Left ventricle myocardium inferior (tissue), 1 donor: ENCODE measurements at regions not wholly inside any gene's neighbourhood (a gene's known extent, or its start where the extent isn't known, plus 50 kb on each side); places are given as distances from the start of the nearest gene placed in this dataset.

Experiments used
- DNase-seq: peaks from one replicate; pipeline ENCODE4 v3.0.0-alpha.2; 2020
- H3K27ac ChIP-seq: fragments of 200-600 bp; replicated peaks from 2 replicates; pipeline ENCODE4 v1.8.0; 2021
- H3K27me3 ChIP-seq: fragments of 200-600 bp; 2 replicates; pipeline ENCODE4 v1.8.0; 2021; ENCODE audit warnings: low read depth
- H3K36me3 ChIP-seq: fragments of 200-600 bp; 2 replicates; pipeline ENCODE4 v1.8.0; 2021
- H3K4me1 ChIP-seq: fragments of 200-600 bp; 2 replicates; pipeline ENCODE4 v1.8.0; 2021
- H3K4me3 ChIP-seq: fragments of 200-600 bp; 2 replicates; pipeline ENCODE4 v1.8.0; 2021; ENCODE audit warnings: mild to moderate bottlenecking, moderate library complexity
- H3K9me3 ChIP-seq: fragments of 200-600 bp; replicated peaks from 2 replicates; pipeline ENCODE4 v1.8.0; 2021
- CTCF ChIP-seq: fragments of 200-600 bp; IDR thresholded peaks from 2 replicates; pipeline ENCODE4 v1.8.0; 2021; ENCODE audit warnings: antibody characterized with exemption, mild to moderate bottlenecking, borderline replicate concordance
- intact Hi-C: fragments of 100-400 bp; cut with micrococcal nuclease; formaldehyde crosslinking; loops from one replicate; pipeline ENCODE4 v1.11.0; 2022
- donor health status: DM: no; HTN: yes; CAD: no; lungs with severe emphysema.

- no peak overlapping the region for H3K27ac ChIP-seq
- DNase-seq: no peak
- H3K36me3 ChIP-seq: no peaks in the 10 kb centered on the region
- TF ChIP-seq CTCF: no peak
- H3K4me1 ChIP-seq: no peaks in the 10 kb centered on the region
- no peaks in the 10 kb centered on the region for H3K9me3 ChIP-seq
- H3K4me3 ChIP-seq: no peak overlapping the region
- no peaks in the 10 kb centered on the region for H3K27me3 ChIP-seq
- intact Hi-C loops: no loop called here
Measured at GRCh38 chr2:78568782-78569373, 456.6 kb upstream of the REG3G start.

- H3K36me3 ChIP-seq: no peaks in the 10 kb centered on the region
- H3K4me1 ChIP-seq: no peaks in the 10 kb centered on the region
- TF ChIP-seq CTCF: no peak
- DNase-seq: no peak
- no peak overlapping the region for H3K4me3 ChIP-seq
- no peaks in the 10 kb centered on the region for H3K27me3 ChIP-seq
- intact Hi-C loops: no loop called here
- H3K9me3 ChIP-seq: no peaks in the 10 kb centered on the region
- no peak overlapping the region for H3K27ac ChIP-seq
Measured at GRCh38 chr2:78576409-78576808, 449.1 kb upstream of the REG3G start.

GRCh38 chr2:78585871-78586270 is 439.6 kb upstream of the REG3G start:
- Histone ChIP-seq H3K27me3 (no peaks in the 10 kb centered on the region), H3K36me3 (no peaks in the 10 kb centered on the region), H3K4me1 (no peaks in the 10 kb centered on the region), H3K27ac (no peak overlapping the region), H3K9me3 (no peaks in the 10 kb centered on the region), H3K4me3 (no peak overlapping the region)
- DNase-seq: no peak
- no peak for TF ChIP-seq CTCF
- intact Hi-C loops: no loop called here

- intact Hi-C loops: no loop called here
- H3K36me3 ChIP-seq: no peaks in the 10 kb centered on the region
- no peaks in the 10 kb centered on the region for H3K9me3 ChIP-seq
- H3K4me1 ChIP-seq: no peaks in the 10 kb centered on the region
- TF ChIP-seq CTCF: no peak
- no peak overlapping the region for H3K27ac ChIP-seq
- no peak for DNase-seq
- no peak overlapping the region for H3K4me3 ChIP-seq
- H3K27me3 ChIP-seq: no peaks in the 10 kb centered on the region
Measured at GRCh38 chr2:78586316-78586715, 439.2 kb upstream of the REG3G start.

GRCh38 chr2:78589871-78590270 is 435.6 kb upstream of the REG3G start:
- intact Hi-C loops: no loop called here
- TF ChIP-seq CTCF: no peak

GRCh38 chr2:78592491-78592890 is 433.0 kb upstream of the REG3G start:
- DNase-seq: no peak
- intact Hi-C loops: no loop called here
- Histone ChIP-seq H3K36me3 (no peaks in the 10 kb centered on the region), H3K4me1 (no peaks in the 10 kb centered on the region), H3K9me3 (peaks cover 4% of the 10 kb centered on the region), H3K27ac (no peak overlapping the region), H3K4me3 (no peak overlapping the region), H3K27me3 (no peaks in the 10 kb centered on the region)
- no peak for TF ChIP-seq CTCF

More at GRCh38 chr2:78589871-78590270, 435.6 kb upstream of the REG3G start:
- DNase-seq: no peak
- Histone ChIP-seq H3K27ac (no peak overlapping the region), H3K36me3 (no peaks in the 10 kb centered on the region), H3K9me3 (peaks cover 4% of the 10 kb centered on the region), H3K4me1 (no peaks in the 10 kb centered on the region), H3K4me3 (no peak overlapping the region), H3K27me3 (no peaks in the 10 kb centered on the region)
